Peyer's patch (tissue), 4 donors: ENCODE measurements at regions not wholly inside any gene's neighbourhood (a gene's known extent, or its start where the extent isn't known, plus 50 kb on each side); places are given as distances from the start of the nearest gene placed in this dataset.

Experiments used
- CTCF ChIP-seq, 6 experiments: fragments of 450-650 bp in 4 of 6; fragments of 200-600 bp in 2 of 6; sonication (generic) in 1 of 6; IDR thresholded peaks; one replicate each; pipeline ENCODE4 v1.5.1; 2017 to 2019; ENCODE audit warnings: antibody characterized with exemption in 6 of 6, mild to moderate bottlenecking in 3 of 6, moderate library complexity in 1 of 6
- POLR2A ChIP-seq, 2 donors: fragments of 450-650 bp; IDR thresholded peaks; one replicate each; pipeline ENCODE4 v1.5.1; 2017; ENCODE audit warnings: antibody characterized with exemption in 2 of 2, mild to moderate bottlenecking in 2 of 2, moderate library complexity in 2 of 2

GRCh38 chr13:91172160-91172559 lies 175.3 kb upstream of the MIR17HG start:
- TF ChIP-seq POLR2A (IDR thresholded peaks at IDR 0.05) (no peak), CTCF (IDR thresholded peaks at IDR 0.05) (no peak)
